Neural progenitor cell (in vitro differentiated cells): ENCODE measurements at regions not wholly inside any gene's neighbourhood (a gene's known extent, or its start where the extent isn't known, plus 50 kb on each side); places are given as distances from the start of the nearest gene placed in this dataset.

Experiments
- EZH2 ChIP-seq: fragments of 200-600 bp; sonication (generic); IDR thresholded peaks from 2 replicates; pipeline ENCODE4 v1.6.1; 2017; ENCODE audit warnings: antibody characterized with exemption, mild to moderate bottlenecking, moderate library complexity
- EZH2phosphoT487 ChIP-seq: fragments of 200-600 bp; sonication (generic); IDR thresholded peaks from 2 replicates; pipeline ENCODE4 v1.6.1; 2017; ENCODE audit warnings: antibody characterized with exemption
- TF ChIP-seq, protein P1 (sequence below): fragments of 200-600 bp; sonication (generic); IDR thresholded peaks from 2 replicates; pipeline ENCODE4 v1.5.1; 2017; ENCODE audit warnings: antibody characterized with exemption, mild to moderate bottlenecking

DNA sequence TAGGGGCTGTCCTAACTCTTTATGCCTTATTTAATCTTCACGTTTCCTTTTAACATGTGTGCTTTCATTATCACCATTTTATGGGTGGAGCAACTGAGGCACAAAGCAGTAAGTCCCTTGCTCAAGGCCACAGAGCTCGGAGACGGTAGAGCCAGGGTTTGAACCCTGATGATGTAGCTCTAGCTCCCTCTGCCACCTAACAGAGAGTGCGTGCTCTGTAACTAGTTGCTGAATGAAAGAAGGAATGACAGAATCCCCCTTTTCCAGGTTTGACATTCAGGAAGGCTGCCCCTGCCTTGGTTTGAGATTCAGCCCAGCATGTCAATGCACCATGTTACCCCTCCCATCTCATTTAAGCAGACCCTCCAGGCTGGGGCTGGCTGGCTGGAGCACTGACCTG lies 193.3 kb upstream of the NAV2 start:
- TF ChIP-seq EZH2 (no peak), EZH2phosphoT487 (no peak)
- TF ChIP-seq, protein P1, sequence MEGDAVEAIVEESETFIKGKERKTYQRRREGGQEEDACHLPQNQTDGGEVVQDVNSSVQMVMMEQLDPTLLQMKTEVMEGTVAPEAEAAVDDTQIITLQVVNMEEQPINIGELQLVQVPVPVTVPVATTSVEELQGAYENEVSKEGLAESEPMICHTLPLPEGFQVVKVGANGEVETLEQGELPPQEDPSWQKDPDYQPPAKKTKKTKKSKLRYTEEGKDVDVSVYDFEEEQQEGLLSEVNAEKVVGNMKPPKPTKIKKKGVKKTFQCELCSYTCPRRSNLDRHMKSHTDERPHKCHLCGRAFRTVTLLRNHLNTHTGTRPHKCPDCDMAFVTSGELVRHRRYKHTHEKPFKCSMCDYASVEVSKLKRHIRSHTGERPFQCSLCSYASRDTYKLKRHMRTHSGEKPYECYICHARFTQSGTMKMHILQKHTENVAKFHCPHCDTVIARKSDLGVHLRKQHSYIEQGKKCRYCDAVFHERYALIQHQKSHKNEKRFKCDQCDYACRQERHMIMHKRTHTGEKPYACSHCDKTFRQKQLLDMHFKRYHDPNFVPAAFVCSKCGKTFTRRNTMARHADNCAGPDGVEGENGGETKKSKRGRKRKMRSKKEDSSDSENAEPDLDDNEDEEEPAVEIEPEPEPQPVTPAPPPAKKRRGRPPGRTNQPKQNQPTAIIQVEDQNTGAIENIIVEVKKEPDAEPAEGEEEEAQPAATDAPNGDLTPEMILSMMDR, result no peak
